GM21825 (cell line): ENCODE measurements at regions not wholly inside any gene's neighbourhood (a gene's known extent, or its start where the extent isn't known, plus 50 kb on each side); places are given as distances from the start of the nearest gene placed in this dataset.
"Not testable (repeated sequence)": the region's sequence is repeated elsewhere in the genome, so short reads cannot be mapped to it uniquely, and the experiment has no call there.

ENCODE experiments used
- ATAC-seq: cut with Tn5 transposase; IDR thresholded peaks from one replicate; pipeline ENCODE4 v1.9.1; 2021; ENCODE audit warnings: mild to moderate bottlenecking, moderate library complexity; ENCODE audit not compliant: unreplicated experiment

DNA sequence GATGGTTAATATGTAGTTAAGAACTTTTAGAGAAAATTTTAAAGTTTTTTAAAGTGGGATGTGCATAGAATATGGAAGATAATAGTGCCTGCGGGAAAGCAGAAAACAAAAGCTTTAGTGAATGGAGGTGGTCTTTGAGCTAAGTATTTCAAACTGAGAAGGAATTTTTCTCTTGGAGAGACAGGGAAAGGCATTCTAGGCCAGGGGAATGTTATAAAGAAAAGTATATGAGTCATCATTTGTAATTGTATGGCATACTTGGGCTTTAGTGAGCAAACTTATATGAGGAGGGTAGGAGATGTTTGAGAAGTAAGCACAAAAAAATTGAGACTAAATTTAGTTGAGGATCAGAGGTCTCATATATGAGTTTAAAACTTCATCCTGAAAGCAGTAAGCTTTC lies 467.0 kb downstream of the PPARGC1A start:
- no peak for ATAC-seq

DNA sequence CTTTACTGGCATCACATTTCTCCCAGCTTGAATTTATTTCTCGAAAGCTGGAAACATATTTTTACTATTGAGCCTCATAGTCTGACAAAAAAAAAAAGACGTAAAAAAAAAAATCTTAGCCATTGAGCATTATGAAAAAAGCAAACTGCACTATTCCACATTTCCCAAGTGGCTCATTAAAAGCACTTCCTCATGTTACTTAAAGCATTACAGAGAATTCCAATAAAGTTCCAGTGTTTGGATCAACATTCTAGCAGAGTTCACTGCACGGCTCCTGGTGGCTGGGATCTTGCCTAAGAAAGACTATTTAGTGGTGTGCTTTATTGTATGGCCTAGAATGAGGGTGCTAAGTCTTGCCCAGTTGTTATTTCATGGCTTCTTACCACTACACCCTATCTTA lies 476.2 kb downstream of the PPARGC1A start:
- no peak for ATAC-seq

DNA sequence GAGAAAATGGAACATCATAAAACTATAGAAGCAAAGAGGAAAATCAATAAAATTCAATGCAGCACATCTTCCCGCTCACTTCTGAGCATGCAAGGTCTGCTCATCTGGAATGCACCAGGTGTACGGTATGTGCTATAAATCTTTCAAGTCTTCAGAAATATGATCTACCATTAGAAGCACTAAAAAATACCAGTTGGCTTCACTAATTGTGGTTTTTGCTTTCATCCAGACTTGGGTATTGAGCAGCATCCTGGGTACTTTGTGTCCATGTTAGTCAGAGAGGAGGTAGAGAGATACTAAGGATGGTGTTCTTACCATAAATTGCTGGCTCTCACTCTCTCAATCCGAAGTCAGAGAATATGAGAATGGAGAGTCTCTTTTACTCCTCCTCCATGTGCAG lies 477.1 kb downstream of the PPARGC1A start:
- no peak for ATAC-seq

DNA sequence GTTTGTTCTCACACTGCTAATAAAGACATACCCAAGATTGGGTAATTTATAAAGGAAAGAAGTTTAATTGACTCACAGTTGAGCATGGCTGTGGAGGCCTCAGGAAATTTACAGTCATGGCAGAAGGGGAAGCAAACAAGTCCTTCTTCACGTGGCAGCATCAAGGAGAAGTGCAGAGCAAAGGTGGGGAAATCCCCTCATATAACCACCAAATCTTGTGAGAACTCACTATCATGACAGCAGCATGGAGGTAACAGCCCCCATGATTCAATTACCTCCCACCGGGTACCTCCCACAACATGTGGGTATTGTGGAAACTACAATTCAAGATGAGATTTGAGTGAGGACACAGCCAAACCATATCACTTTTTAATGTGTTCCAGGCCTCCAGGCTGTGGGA lies 480.9 kb downstream of the PPARGC1A start:
- ATAC-seq: not testable (repeated sequence)

DNA sequence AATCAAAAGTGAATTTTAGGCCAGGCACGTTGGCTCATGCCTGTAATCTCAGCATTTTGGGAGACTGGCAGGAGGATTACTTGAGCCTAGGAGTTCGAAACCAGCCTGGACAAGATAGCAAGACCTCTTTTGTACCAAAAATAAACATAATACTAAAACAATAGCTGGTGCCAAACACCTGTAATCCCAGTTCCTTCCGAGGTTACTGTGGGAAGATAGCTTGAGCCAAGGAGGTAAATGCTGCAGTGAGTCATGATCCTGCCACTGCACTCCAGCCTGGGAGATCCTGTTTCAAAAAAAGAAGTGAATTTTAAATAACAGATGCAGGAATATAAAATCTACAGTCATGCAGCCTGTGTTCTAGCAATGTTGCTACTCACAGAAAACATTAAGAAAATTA lies 488.3 kb downstream of the PPARGC1A start:
- ATAC-seq: no peak

DNA sequence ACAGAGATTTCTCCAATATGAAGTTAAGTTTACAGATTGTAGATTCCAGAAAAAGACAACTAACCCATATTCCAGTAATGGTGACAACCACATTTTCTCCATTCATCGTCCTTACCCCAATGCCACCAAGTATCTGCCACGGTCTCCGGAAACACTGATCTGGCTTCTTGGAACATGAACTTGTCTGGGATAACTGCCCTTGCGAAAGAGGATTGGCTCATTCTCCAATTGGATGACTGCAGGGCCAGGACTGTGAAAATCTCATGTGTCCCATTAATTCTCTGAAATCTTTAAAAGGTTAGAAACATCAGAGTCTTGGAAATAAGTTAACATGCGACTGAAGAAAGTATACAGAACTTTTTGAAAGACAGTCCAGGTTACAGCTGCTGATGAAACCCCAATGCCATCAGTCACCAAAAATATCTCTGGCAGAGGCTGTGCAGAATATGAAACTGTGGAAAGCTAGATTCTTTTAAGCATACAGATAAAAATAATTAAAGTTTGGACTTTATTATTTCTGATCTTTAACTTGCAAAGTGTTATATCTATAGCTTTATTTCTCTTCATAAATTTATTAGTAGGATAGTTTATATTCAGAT lies 496.9 kb downstream of the PPARGC1A start:
- ATAC-seq: no peak

DNA sequence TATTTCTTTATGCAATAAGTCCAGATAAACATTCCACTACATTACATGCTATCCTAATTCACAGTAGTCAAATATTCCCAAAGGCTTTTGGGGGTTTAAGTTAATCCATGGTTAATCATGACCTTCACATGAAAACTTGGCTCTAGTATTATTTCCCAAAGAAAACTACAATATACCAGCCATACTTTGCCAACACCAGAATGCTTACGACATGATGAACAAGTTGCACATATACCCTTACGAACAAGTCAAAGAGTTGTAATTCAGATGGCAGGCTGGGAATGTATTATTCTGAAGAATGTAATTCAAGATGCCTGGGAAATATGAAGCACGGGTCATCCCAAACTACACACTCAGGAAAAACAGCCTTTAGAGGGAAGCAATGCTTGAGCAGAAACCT lies 499.6 kb downstream of the PPARGC1A start:
- ATAC-seq: no peak

DNA sequence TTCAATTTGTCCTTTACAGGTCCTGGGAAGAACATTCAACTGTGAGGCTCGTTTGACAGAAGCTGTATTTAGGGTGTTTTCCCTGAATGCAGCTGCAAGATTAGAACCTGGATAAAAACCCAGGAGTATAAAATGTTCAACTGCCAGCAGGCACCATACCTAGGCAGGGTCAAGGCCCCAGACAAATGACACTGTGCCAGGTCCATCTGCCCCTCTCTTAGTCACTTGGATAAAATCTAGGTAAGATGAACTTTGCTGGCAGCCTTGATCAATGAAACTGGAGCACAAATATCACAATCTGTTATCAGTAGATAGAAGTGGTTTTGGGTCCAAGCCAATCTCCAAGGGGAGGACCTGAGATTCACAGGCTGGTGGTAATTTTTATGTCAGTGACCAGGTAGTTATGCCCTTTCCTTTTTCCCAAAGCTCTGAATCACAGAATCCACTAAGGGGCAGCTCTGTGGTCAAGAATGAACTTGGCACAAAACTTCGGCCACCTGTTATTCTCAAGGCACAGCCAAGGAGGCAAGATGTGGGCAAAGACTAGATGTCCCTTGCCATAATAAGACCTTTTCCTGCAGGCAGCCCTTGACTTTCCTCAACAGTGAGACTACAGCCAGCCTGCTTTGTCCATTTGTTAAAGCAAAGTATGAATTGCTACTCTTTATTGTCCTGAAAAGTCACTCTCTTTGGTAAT lies 501.0 kb downstream of the PPARGC1A start:
- no peak for ATAC-seq

DNA sequence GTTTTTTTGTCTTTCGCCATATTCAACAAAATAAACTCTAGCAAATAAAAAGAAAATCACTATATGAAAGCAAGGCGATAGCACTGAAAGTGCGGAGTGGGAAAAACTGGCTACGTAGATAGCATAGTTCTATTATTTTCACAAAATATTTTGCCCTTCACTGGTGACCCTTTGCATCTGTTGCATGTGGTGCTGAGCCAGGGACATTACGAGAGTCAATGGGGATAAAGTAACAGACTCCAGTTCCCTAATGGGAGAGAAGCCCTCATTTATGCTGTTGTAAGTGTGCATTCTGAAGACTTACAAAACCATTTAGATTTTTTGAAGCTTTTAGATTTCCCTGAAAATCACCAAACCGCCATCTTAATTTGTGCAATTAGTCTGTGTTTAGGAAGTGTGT lies 501.6 kb downstream of the PPARGC1A start:
- ATAC-seq: no peak

DNA sequence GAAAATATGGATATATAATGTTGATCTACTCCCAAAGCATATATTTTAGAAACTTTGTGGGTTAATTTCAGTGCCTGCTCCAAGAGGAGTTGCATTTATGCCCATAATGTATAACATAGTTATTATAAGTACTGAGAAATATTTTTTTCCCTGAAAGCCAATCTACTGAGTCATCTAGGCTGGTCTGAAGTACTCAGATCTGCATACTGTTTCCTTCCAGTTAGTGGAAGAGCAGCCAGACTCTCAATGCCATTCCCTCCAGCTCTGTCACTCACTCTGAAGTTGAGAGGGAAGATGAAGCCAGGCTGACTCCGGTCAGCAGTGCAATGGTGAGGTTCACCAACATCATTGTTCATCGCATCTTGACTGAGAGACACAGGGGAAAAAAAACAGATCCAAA lies 505.1 kb downstream of the PPARGC1A start:
- no peak for ATAC-seq

DNA sequence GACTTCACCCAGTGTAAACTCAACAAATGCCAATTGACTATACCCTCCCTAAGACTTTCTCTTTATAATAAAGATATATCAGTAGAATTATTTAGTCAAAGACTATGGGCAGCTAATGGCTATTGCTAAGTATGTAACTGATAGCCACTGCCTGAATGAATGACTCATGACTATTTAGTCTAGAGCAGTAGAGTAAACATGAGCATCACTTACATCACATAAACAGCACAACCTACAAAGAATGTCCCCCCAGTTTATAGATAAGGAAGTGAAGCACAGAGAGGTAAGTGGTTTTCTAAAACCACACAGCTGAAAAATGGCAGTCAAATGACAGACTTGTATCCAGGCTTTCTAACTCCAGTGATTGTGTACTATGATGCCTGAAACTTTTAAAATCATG lies 507.0 kb downstream of the PPARGC1A start:
- ATAC-seq: no peak

DNA sequence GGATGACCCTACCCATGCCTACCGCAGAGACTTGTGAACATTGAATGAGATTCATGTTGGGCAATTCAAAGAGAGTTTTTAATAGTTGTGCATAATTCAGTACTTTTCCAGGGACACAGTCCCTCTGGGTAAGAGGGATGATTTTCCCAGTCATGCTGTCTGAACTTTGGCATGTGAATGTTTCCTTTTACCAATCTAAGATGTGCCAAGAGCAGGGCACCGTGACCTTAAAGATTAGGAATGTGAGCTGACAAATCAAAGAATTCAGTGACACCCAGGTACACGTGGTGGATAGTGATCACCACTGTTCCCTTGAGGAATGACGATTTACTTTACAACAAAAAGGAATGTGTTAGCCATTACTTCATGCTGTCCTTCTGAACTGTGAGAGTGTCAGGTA lies 515.6 kb downstream of the PPARGC1A start:
- no peak for ATAC-seq

DNA sequence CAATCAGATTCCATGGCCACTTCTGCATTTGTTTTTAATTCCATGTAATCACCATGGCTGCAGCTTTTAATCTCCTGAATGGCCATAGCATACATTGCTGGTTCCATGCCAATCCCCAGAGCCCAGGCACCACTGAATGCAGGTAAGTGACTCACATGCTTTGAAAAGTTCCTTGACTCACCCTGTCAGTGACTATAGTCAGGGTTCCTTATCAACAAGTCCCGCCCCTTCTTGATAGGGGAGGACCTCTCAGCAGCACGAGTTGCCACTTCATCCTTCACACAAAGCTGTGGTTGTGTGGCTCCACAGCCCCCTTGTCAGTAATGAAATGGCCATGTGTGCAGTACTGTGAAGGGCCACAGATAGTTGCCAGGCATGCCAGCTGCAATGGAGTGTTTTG lies 516.6 kb downstream of the PPARGC1A start:
- ATAC-seq: no peak

DNA sequence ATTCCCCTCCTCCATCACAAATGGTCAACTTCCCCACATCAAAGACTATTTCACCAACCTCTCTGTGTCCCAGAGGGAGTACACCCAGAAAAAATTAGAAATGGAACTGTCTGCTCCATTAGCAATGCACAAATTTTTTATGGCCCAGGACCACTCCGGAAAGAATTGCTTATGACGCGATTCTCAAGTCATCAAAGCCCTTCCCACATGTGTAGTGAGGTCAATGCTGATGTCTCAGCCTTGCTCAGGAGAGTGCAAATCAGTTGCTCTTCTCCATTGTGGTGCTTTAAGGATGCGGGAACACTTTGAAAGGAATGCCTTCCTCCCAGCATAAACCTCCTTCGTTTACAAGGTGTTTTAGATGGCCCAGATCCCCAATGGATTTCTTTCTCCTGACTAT lies 518.3 kb downstream of the PPARGC1A start:
- no peak for ATAC-seq

DNA sequence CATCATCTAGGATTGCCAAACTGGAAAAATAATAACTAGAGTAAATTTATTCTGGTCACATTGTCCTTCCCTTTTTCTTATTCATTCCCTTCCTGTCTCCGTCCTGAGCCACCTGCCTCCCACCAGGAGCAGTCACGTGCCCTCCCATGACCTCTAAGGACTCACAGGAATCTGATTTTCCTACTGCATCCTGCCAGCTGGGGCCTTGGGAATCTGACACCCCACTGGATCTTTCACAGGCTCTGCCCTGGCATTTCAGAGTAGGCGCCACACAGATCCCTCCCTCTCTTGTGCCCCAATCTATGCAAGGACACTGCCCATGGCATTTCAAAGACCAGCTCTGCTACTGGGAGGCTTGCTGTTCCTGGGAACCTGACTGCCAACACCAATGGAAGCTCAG lies 520.5 kb downstream of the PPARGC1A start:
- ATAC-seq: no peak

DNA sequence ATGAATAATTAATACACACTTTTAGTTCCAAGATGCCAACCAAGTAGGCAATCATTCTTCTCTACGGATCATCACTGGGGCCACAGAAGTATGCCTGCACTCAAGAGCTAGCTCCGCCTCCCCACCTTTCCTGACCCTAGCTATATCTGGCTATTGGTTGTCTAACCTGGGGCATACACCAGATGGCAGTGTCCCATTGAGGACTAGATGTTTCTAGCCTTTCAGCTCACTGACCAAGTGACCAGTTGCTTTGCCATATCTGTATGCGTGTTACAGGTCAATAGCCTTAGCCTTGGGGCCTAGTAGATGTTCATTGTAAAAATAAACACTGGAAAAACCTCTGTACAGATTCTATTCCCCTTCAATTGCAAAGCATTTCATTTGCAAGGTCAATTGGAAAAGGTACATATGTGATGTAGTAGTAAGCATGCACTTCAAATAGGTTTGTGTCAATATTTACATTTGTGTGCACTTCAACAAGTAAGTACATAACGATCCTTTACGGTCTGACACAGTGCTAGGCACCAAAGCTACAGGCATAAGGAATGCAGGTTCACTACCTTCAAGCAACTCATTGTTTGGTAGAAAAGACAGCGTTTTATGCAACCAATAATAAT lies 521.7 kb downstream of the PPARGC1A start:
- no peak for ATAC-seq

DNA sequence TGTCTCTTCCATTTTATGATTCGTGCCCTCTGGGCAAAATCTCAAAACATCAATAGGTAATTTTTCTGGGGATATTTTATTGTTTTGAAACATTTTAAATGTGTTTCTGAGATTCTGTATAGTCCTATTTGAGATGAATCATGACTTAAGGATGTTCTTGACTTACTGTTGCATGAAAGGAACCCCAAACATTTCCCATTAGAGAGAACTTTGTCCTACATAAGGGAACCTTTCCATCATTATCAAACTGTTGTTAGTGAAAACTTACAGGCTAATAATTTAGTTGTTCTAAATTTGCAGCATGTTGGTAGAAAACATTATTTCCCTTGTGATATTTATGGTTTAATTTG lies 523.3 kb downstream of the PPARGC1A start:
- no peak for ATAC-seq

DNA sequence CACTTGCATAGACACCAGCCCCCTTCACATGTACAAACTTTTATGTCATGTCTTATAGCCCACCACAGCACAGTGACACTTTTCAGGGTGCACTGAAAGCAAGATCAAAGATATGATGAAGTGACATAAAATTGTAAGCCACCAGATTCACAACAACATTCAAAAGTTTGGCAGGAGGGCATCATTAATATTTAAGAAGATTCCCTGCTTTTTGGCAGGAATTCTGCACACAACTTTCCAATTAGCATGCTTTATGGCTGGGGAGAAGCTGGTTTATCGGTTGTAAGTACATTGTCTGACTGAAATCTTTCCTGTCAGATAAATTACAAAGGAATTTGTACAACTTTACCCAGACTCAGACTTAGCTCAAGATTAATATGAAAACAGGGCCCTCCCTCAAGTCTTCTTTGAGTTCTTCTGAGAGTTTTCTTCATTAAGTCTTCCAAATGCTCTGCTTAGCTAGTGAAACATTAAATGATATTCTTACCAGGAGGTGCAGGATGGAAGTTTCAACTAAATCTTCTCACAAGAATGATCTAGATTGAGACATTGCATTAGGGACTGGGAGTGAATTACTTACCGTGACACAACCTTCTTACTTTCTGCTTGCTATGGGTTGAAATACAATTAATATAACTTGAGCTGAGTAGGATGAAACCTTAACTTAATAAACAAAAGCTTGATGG lies 523.8 kb downstream of the PPARGC1A start:
- no peak for ATAC-seq

DNA sequence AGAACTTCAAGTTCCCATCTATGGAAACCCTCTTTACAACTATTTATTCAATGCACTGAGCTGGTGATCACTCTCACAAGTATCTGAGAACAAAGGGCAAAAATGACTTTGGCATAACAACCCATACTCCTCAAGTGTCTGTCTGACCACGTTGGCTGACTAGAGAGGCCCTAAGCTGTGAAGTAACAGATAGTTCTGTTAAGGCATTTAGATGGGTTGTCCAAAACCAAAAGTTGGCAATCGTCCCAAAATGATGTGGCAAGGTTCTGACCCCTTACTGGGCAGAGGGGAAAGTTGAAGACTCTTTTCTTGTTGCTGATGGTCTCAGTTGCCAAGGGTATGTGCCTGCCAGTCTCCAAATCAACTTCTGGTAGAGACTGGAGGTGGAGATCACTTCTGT lies 524.8 kb downstream of the PPARGC1A start:
- no peak for ATAC-seq

DNA sequence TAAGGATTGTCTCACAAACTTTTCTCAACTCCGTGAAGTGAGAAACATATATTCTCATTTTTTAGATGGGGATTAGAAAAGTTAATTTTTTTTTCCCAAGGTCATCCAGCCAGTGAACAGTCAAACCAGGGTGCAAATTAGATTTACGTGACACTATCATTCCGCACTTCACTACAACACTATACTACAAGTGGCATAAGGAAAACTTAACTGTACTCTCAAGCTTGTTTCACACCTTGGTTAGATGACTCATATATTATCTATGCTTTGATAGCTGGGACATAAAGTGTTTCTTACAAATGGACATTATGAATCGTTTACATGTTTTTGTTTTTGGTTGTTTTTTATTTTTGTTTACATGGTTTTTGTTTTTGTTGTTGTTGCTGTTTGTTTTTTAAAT lies 525.7 kb downstream of the PPARGC1A start:
- no peak for ATAC-seq

DNA sequence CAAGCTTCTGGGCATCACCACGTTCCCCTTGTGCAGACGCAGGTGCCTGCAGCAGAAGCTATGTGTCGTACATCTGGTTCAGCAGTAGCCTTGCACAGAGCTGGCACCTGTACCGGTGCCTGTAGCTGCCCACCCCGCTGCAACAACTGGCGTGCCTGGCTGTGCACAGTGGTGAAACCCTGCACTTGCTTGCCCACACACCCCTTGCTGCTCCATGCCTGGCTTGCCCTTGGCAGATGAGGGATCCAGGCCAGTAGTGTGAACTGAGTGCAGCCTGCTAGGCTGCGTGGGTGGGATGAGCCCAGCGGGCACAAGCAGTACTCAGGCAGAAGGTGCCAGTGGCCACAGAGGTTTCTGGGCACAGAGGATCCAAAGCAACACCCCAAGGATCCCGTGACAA lies 528.4 kb downstream of the PPARGC1A start:
- no peak for ATAC-seq

DNA sequence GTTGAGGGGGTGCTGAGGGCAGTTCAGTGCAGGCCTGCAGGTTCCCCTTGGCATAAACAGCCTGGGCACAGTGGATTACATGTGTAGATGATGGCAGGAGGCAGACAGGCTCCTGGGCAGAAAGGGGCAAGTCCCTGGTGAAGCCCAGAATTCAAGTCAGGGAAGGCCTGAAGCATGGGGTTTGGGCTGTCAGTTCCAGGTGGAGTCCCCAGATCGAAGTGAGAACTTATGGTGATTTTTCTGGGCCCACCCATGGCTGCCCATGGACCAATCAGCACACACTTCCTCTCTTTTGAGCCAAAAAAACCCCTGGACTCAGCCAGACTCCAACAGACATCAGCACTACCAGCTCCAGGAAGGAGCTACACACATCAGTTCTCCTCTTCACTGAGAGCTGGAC lies 529.1 kb downstream of the PPARGC1A start:
- no peak for ATAC-seq
